Kidney epithelial cell (primary cell): ENCODE measurements at regions not wholly inside any gene's neighbourhood (a gene's known extent, or its start where the extent isn't known, plus 50 kb on each side); places are given as distances from the start of the nearest gene placed in this dataset.

Source experiments
- DNase-seq: peaks from one replicate; pipeline ENCODE4 v3.0.0-alpha.2; 2010; ENCODE audit warnings: low read depth
- H3K27me3 ChIP-seq: 2 replicates; pipeline ENCODE4 v1.6.0; 2011; ENCODE audit warnings: low read length; ENCODE audit not compliant: control insufficient read depth, insufficient read depth
- H3K36me3 ChIP-seq: 2 replicates; pipeline ENCODE4 v1.5.1; 2011; ENCODE audit warnings: low read length; ENCODE audit not compliant: control insufficient read depth, insufficient read depth
- H3K4me3 ChIP-seq: 2 replicates; pipeline ENCODE4 v1.5.1; 2011; ENCODE audit warnings: low read depth, mild to moderate bottlenecking, control low read depth, low read length
- CTCF ChIP-seq: IDR thresholded peaks from 2 replicates; pipeline ENCODE4 v1.5.1; 2011; ENCODE audit warnings: mild to moderate bottlenecking, moderate library complexity, low read length, control low read depth, inconsistent platforms; ENCODE audit not compliant: insufficient read depth, poor library complexity, severe bottlenecking

GRCh38 chr3:168156479-168156878, 60.8 kb upstream of the GOLIM4 start:
- no peak for DNase-seq
- Histone ChIP-seq H3K27me3 (no peaks in the 10 kb centered on the region), H3K36me3 (no peaks in the 10 kb centered on the region), H3K4me3 (no peak overlapping the region)
- TF ChIP-seq CTCF = no peak

- Histone ChIP-seq H3K4me3 (no peak overlapping the region), H3K27me3 (no peaks in the 10 kb centered on the region), H3K36me3 (no peaks in the 10 kb centered on the region)
- no peak for TF ChIP-seq CTCF
- no peak for DNase-seq
Measured at GRCh38 chr3:168155303-168155702, 59.6 kb upstream of the GOLIM4 start.

- no peak for DNase-seq
- no peak overlapping the region for H3K4me3 ChIP-seq
- H3K36me3 ChIP-seq = no peaks in the 10 kb centered on the region
- no peaks in the 10 kb centered on the region for H3K27me3 ChIP-seq
- TF ChIP-seq CTCF = no peak
Measured at GRCh38 chr3:168154089-168154488, 58.4 kb upstream of the GOLIM4 start.

- H3K4me3 ChIP-seq = no peak overlapping the region
- no peaks in the 10 kb centered on the region for H3K36me3 ChIP-seq
- TF ChIP-seq CTCF = no peak
- no peaks in the 10 kb centered on the region for H3K27me3 ChIP-seq
- no peak for DNase-seq
Measured at GRCh38 chr3:168152149-168152548, 56.4 kb upstream of the GOLIM4 start.
